Retinal pigment epithelial cell (primary cell): ENCODE measurements at regions not wholly inside any gene's neighbourhood (a gene's known extent, or its start where the extent isn't known, plus 50 kb on each side); places are given as distances from the start of the nearest gene placed in this dataset.

Source experiments
- DNase-seq: peaks from one replicate; pipeline ENCODE4 v3.0.0-alpha.2; 2010; ENCODE audit warnings: low read depth
- H3K4me3 ChIP-seq: 2 replicates; pipeline ENCODE4 v1.5.1; 2011; ENCODE audit warnings: mild to moderate bottlenecking, low read length, control low read depth, moderate library complexity
- CTCF ChIP-seq: conservative IDR thresholded peaks from 2 replicates; pipeline ENCODE4 v1.5.1; 2011; ENCODE audit warnings: low read depth, low read length, control low read depth, inconsistent platforms

DNA sequence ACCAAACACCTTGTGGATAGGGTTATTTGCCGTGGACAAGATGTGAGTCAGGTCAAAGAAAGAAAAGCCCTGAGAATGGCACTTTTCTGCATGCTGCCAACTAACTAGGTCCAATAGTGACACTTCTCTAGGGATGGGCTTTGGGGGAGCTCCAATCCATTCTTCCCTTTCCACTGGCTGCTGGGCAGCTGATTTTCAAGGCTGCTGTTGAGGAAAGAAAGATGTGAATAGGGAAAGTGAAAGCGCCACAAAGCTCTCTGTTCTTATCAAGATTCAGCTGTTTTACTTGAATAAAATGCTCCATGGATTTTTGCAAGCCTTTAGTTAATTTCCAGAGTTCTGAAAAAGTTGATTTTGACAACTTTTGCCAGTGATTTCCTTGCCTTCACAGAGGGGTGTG, 244.2 kb upstream of the F9 start:
- no peak for TF ChIP-seq CTCF
- no peak for DNase-seq

DNA sequence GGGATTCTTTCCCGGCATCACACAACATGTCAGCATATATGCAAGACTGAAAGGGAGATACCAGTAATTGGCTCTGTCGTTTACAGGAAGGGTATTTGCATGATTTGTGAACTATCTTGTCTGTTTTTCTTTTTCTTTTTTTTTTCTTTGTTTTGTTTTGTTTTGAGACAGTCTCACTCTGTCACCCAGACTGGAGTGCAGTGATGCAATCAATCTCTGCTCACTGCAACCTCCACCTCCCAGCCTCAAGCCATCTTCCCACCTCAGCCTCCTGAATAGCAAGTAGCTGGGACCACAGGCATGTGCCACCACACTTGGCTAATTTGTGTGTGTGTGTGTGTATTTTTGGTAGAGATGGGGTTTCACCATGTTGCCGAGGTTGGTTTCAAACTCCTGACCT, 262.7 kb upstream of the F9 start:
- no peak for TF ChIP-seq CTCF
- no peak for DNase-seq
- no peak overlapping the region for H3K4me3 ChIP-seq

More for the DNA sequence above, 244.2 kb upstream of the F9 start:
- H3K4me3 ChIP-seq = no peak overlapping the region

- no peak overlapping the region for H3K4me3 ChIP-seq
- TF ChIP-seq CTCF = no peak
- DNase-seq = no peak
Observed at GRCh38 chrX:139246295-139246694, 284.2 kb upstream of the F9 start.

GRCh38 chrX:139237141-139237540, 293.4 kb upstream of the F9 start:
- no peak for TF ChIP-seq CTCF
- DNase-seq = no peak
- no peak overlapping the region for H3K4me3 ChIP-seq

GRCh38 chrX:139234898-139235297, 295.6 kb upstream of the F9 start:
- DNase-seq = no peak
- TF ChIP-seq CTCF = no peak
- H3K4me3 ChIP-seq = no peak overlapping the region

GRCh38 chrX:139224953-139225665, 305.4 kb upstream of the F9 start:
- no peak overlapping the region for H3K4me3 ChIP-seq
- DNase-seq = no peak
- TF ChIP-seq CTCF = no peak

DNA sequence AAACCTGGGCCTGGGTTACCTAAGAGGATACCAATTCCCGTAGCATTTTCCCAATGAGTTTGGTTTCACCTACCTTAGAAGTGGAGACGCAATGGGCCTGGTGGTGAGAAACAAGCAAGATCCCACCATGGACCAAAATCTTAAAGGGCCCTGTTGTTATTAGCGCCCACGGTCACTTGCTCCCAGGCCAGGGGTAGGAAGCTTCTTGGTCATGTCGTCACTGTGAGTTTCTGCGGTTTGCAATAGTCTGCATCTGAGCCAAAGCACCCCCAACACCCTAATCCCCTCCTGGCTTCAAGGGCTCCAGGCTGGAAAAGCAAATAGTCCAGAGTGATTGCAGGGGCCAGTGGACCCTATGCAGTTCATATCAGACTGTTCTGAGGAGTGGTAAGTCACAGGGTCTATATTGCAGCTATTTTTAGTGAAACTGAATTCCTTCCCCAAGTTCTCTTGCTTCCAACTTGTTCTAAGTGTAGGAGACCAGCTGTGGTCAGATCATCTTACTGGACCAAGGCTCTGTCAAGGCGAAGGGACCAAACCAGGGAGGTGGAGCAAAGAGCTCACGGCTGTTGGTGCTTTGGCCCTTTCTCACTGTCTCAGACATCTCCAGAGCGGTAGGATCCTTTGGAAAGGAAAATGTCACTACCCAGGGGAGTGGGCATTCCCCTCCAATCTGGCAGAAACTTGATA, 307.9 kb upstream of the F9 start:
- H3K4me3 ChIP-seq = no peak overlapping the region

More for the DNA sequence above, 307.9 kb upstream of the F9 start:
- TF ChIP-seq CTCF = no peak
- no peak for DNase-seq
